Endothelial cell of umbilical vein (primary cell): ENCODE measurements at regions not wholly inside any gene's neighbourhood (a gene's known extent, or its start where the extent isn't known, plus 50 kb on each side); places are given as distances from the start of the nearest gene placed in this dataset.

Source experiments
- EZH2 ChIP-seq: IDR thresholded peaks from 2 replicates; pipeline ENCODE4 v1.6.1; 2012; ENCODE audit warnings: borderline replicate concordance, low read depth, mild to moderate bottlenecking, moderate library complexity, low read length, inconsistent platforms; ENCODE audit not compliant: severe bottlenecking
- FOS ChIP-seq: IDR thresholded peaks from 2 replicates; pipeline ENCODE4 v1.6.1; 2011; ENCODE audit warnings: mild to moderate bottlenecking, low read length, moderate library complexity, borderline replicate concordance; ENCODE audit not compliant: insufficient read depth
- GATA2 ChIP-seq: IDR thresholded peaks from 2 replicates; pipeline ENCODE4 v1.7.0; 2011; ENCODE audit warnings: low read depth, mild to moderate bottlenecking, moderate library complexity, mixed read lengths, low read length; ENCODE audit not compliant: insufficient read length, insufficient read depth
- JUN ChIP-seq: IDR thresholded peaks from 2 replicates; pipeline ENCODE4 v1.6.1; 2011; ENCODE audit warnings: borderline replicate concordance, low read depth; ENCODE audit not compliant: insufficient read length, insufficient read depth
- MAX ChIP-seq: IDR thresholded peaks from 2 replicates; pipeline ENCODE4 v1.6.1; 2011; ENCODE audit not compliant: insufficient read depth, insufficient read length
- MYC ChIP-seq: IDR thresholded peaks from one replicate; pipeline ENCODE4 v1.6.1; 2011; ENCODE audit warnings: mild to moderate bottlenecking, low read depth, low read length
- POLR2A ChIP-seq: IDR thresholded peaks from 2 replicates; pipeline ENCODE4 v1.6.1; 2012; ENCODE audit warnings: low read depth, mild to moderate bottlenecking, control low read depth, low read length
- POLR2AphosphoS5 ChIP-seq: IDR thresholded peaks from 2 replicates; pipeline ENCODE4 v1.6.1; 2012; ENCODE audit warnings: low read depth, mild to moderate bottlenecking, control low read depth, low read length, moderate library complexity; ENCODE audit not compliant: insufficient read depth
- TF ChIP-seq, protein P1 (sequence below), 2 donors: IDR thresholded peaks; 1 replicate in 1 of 2; 2 replicates in 1 of 2; pipeline ENCODE4 v1.5.1; 2011; ENCODE audit warnings: low read length in 2 of 2, mild to moderate bottlenecking in 2 of 2, moderate library complexity in 2 of 2, control low read depth in 1 of 2, inconsistent platforms in 1 of 2, low read depth in 1 of 2; ENCODE audit not compliant: insufficient read depth in 1 of 2; ENCODE audit errors: extremely low read depth in 1 of 2

DNA sequence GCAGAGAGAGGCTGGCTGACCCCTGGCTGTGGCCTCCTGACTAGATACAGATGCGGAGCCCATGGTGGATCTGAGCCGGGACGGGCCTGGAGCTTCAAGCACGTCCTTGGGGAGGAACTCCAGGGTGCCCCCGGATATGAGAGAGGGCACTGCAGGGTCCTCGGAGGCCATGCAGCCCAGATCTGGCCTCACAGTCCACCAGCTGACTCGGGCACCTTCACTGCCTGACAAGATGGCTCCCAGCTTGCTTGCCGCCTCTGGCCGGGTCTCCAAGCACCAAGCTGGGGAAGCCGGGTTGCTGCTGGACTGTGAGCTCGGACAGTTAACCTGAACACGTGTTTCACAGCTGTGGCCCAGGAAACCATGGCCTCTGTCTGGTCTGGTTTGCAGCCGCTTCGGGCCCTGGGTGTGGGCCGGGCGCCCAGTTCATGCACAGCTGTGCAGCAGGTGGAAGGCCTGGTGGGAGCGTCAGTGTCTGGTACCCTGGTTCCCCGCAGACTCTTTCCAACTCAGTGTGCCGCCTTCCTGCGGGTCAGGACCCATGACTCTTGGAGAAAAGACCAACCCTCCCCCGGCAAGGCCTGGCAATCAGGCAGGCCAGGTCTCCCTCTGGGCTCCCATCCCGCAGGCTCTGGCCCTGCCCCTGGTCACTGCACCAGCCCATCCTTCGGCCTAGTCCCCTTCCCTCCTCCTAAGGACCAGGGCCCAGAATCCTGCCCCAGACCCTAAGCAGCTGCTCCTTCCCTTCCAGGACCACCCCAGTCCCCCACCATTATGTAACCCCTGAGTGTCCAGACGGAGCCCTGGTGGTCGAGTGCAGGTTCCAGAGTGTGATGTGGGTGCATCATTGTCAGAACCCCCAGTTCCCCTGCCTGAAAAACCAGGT is 74.6 kb upstream of the OTOS start:
- TF ChIP-seq, protein P1, sequence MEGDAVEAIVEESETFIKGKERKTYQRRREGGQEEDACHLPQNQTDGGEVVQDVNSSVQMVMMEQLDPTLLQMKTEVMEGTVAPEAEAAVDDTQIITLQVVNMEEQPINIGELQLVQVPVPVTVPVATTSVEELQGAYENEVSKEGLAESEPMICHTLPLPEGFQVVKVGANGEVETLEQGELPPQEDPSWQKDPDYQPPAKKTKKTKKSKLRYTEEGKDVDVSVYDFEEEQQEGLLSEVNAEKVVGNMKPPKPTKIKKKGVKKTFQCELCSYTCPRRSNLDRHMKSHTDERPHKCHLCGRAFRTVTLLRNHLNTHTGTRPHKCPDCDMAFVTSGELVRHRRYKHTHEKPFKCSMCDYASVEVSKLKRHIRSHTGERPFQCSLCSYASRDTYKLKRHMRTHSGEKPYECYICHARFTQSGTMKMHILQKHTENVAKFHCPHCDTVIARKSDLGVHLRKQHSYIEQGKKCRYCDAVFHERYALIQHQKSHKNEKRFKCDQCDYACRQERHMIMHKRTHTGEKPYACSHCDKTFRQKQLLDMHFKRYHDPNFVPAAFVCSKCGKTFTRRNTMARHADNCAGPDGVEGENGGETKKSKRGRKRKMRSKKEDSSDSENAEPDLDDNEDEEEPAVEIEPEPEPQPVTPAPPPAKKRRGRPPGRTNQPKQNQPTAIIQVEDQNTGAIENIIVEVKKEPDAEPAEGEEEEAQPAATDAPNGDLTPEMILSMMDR (IDR thresholded peaks at IDR 0.05; ENCODE audit: extremely low read depth in 1 of 2, insufficient read depth in 1 of 2, low read depth in 1 of 2, low read length in 2 of 2) = no peak
- TF ChIP-seq POLR2AphosphoS5 = no peak
- TF ChIP-seq EZH2 = no peak
- no peak for TF ChIP-seq POLR2A
- no peak for TF ChIP-seq FOS
- TF ChIP-seq JUN = no peak
- TF ChIP-seq MAX = no peak
- no peak for TF ChIP-seq GATA2
- no peak for TF ChIP-seq MYC
